ENCODE measurements at regions not wholly inside any gene's neighbourhood (a gene's known extent, or its start where the extent isn't known, plus 50 kb on each side); places are given as distances from the start of the nearest gene placed in this dataset.

- DNase-seq: no peak
Measured at GRCh38 chr3:140821493-140821892, 120.1 kb upstream of the SLC25A36 start.

- DNase-seq: no peak
Measured at GRCh38 chr3:140822401-140823047, 119.1 kb upstream of the SLC25A36 start.

- no peak for DNase-seq
Measured at GRCh38 chr3:140823106-140823505, 118.5 kb upstream of the SLC25A36 start.

GRCh38 chr3:140827894-140828293 is 113.7 kb upstream of the SLC25A36 start:
- DNase-seq: no peak

- DNase-seq: no peak
Measured at GRCh38 chr3:140828585-140828984, 113.1 kb upstream of the SLC25A36 start.

GRCh38 chr3:140829796-140830195 is 111.8 kb upstream of the SLC25A36 start:
- DNase-seq: no peak

GRCh38 chr3:140830391-140830790 is 111.2 kb upstream of the SLC25A36 start:
- DNase-seq: no peak

GRCh38 chr3:140832883-140833282 is 108.8 kb upstream of the SLC25A36 start:
- DNase-seq: no peak

- no peak for DNase-seq
Measured at GRCh38 chr3:140834266-140835037, 107.2 kb upstream of the SLC25A36 start.

GRCh38 chr3:140842984-140843649 is 98.5 kb upstream of the SLC25A36 start:
- DNase-seq: no peak

- no peak for DNase-seq
Measured at GRCh38 chr3:140843656-140844055, 98.0 kb upstream of the SLC25A36 start.

GRCh38 chr3:140844072-140844471 is 97.6 kb upstream of the SLC25A36 start:
- DNase-seq: no peak

GRCh38 chr3:140845882-140846281 is 95.8 kb upstream of the SLC25A36 start:
- DNase-seq: no peak

- DNase-seq: no peak
Measured at GRCh38 chr3:140848666-140849065, 93.0 kb upstream of the SLC25A36 start.

- no peak for DNase-seq
Measured at GRCh38 chr3:140850210-140850955, 91.3 kb upstream of the SLC25A36 start.

- no peak for DNase-seq
Measured at GRCh38 chr3:140854961-140855360, 86.7 kb upstream of the SLC25A36 start.

GRCh38 chr3:140856905-140857304 is 84.7 kb upstream of the SLC25A36 start:
- DNase-seq: no peak

- no peak for DNase-seq
Measured at GRCh38 chr3:140857993-140858392, 83.6 kb upstream of the SLC25A36 start.

- DNase-seq: no peak
Measured at GRCh38 chr3:140859592-140860336, 81.9 kb upstream of the SLC25A36 start.

- peak; percentile 12 for DNase-seq
Measured at GRCh38 chr3:140863580-140864009, 78.0 kb upstream of the SLC25A36 start.

- DNase-seq: no peak
Measured at GRCh38 chr3:140870351-140870750, 71.3 kb upstream of the SLC25A36 start.

GRCh38 chr3:140871022-140871421 is 70.6 kb upstream of the SLC25A36 start:
- no peak for DNase-seq
